ENCODE measurements at regions not wholly inside any gene's neighbourhood (a gene's known extent, or its start where the extent isn't known, plus 50 kb on each side); places are given as distances from the start of the nearest gene placed in this dataset.

DNA sequence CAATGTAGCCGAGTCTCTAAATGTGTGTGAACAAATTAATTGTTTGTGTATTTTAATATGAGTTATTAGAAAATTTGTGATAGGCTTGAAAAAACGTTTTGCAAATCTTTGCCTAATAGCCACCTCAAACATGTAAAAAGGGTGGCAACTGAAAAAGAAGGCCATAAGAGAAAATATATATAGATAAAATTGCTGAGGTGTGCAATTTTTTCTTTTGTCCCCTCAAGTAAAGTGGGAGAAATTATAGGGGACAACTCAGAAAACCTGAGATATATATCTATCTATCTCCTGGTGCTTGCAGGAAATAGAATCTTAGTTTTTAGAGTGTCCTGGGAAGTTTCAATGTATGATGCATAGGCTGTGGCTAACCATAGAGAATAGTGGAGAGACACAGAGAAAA is 201.4 kb upstream of the LRP1B start:
- CTCF ChIA-PET: no interaction called here
- WGBS (ENCODE audit: missing lambda C conversion rate): 40% methylated on average over 2 of the region's 2 CpGs
- H3K4me3 ChIP-seq: no peak overlapping the region
- POLR2A ChIA-PET: no interaction called here
- peak; percentile 91 for TF ChIP-seq MAFK (IDR thresholded peaks at IDR 0.05; ENCODE audit: partially characterized antibody)
- no peak for TF ChIP-seq SMC3 (IDR thresholded peaks at IDR 0.05)
- TF ChIP-seq, protein P1, sequence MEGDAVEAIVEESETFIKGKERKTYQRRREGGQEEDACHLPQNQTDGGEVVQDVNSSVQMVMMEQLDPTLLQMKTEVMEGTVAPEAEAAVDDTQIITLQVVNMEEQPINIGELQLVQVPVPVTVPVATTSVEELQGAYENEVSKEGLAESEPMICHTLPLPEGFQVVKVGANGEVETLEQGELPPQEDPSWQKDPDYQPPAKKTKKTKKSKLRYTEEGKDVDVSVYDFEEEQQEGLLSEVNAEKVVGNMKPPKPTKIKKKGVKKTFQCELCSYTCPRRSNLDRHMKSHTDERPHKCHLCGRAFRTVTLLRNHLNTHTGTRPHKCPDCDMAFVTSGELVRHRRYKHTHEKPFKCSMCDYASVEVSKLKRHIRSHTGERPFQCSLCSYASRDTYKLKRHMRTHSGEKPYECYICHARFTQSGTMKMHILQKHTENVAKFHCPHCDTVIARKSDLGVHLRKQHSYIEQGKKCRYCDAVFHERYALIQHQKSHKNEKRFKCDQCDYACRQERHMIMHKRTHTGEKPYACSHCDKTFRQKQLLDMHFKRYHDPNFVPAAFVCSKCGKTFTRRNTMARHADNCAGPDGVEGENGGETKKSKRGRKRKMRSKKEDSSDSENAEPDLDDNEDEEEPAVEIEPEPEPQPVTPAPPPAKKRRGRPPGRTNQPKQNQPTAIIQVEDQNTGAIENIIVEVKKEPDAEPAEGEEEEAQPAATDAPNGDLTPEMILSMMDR (IDR thresholded peaks at IDR 0.05): no peak
- ATAC-seq: no peak
- no peak overlapping the region for H3K27ac ChIP-seq
- no peak for FAIRE-seq
- H3K4me1 ChIP-seq: no peaks in the 10 kb centered on the region
- DNase-seq (ENCODE audit: low read depth in 1 of 2, low spot score in 1 of 2): no peak
- H3K4me2 ChIP-seq: no peak overlapping the region
- no peaks in the 10 kb centered on the region for H3K9me3 ChIP-seq

DNA sequence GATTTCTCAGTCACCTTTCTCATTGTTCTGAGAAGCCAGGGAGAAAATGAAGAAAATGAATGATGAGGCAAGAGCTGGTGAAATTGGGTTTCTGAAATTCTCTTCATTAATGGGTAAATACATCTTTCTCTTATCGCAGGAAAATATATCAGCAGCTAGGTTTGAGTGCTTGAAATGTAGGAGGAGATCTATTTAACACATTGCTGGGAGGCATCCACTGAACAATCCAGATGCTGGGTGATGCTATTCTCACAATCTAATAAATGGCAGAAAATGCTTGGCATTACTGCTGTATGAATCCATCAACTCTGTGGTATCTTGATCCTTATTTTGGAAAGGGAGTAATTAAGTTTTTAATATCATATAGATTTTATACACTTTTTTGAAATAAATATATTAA is 199.6 kb upstream of the LRP1B start:
- Histone ChIP-seq H3K27ac (no peak overlapping the region), H3K4me1 (no peaks in the 10 kb centered on the region), H3K4me3 (no peak overlapping the region), H3K9me3 (no peaks in the 10 kb centered on the region), H3K4me2 (no peak overlapping the region)
- FAIRE-seq (no peak), ATAC-seq (no peak), DNase-seq (ENCODE audit: low read depth in 1 of 2, low spot score in 1 of 2) (no peak)
- POLR2A ChIA-PET: no interaction called here
- no peak for TF ChIP-seq ZNF302 (CRISPR knock-in tag; IDR thresholded peaks at IDR 0.05)
- CTCF ChIA-PET: no interaction called here
- WGBS (ENCODE audit: missing lambda C conversion rate): 91% methylated on average over 1 of the region's 1 CpG

DNA sequence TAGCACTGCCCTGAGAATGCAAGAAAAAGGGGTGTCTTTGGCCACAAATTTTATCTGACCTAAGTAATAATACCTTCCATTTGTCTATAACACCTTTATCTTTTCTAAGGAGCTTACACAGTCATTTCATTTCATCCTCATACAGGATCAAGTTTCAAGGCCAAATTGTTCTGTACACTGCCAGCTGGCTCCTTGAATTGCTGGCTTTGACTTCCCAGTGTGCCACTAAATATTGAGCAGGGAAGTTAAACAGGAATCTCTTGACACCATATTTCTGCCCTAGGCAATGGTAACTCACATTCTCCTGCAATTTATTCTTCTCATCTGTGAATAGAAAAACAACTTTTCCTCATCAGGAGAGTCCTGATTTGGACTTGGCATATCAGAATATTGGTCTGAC is 195.1 kb upstream of the LRP1B start:
- FAIRE-seq: no peak
- ATAC-seq: no peak
- Histone ChIP-seq H3K4me1 (no peaks in the 10 kb centered on the region), H3K4me3 (no peak overlapping the region), H3K27ac (no peak overlapping the region), H3K4me2 (no peak overlapping the region), H3K9me3 (no peaks in the 10 kb centered on the region)
- TF ChIP-seq MYC (IDR thresholded peaks at IDR 0.05; ENCODE audit: borderline replicate concordance, low read length) (no peak), CBX8 (IDR thresholded peaks at IDR 0.05) (no peak), KDM1A (IDR thresholded peaks at IDR 0.05; ENCODE audit: low read depth) (no peak), RNF2 (IDR thresholded peaks at IDR 0.05; ENCODE audit: borderline replicate concordance, low read depth) (no peak), RCOR1 (IDR thresholded peaks at IDR 0.05; ENCODE audit: low read depth, low read length) (no peak), JUNB (IDR thresholded peaks at IDR 0.05) (no peak), CHD2 (IDR thresholded peaks at IDR 0.05; ENCODE audit: low read length, partially characterized antibody) (no peak)
- ChIA-PET POLR2A (no interaction called here), CTCF (no interaction called here)
- DNase-seq (ENCODE audit: low read depth in 1 of 2, low spot score in 1 of 2): no peak

DNA sequence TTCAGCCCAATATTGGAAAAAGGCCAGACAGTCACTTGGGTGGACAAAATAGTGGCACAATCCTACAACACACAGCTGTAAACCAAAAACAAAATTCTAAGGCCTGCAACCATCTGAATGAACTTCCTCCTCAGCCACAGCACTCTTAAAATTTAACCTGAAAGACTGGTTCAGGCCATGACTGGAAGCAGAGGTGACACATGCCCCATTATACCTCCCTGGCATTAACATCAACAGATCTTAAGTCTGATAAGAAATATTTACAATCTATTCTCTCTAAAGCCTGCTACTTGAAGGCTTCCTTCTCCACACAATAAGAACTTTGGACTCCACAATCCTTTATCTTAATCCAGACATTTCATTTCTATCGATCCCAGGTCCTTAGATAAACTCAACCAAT is 192.4 kb upstream of the LRP1B start:
- POLR2A ChIA-PET: no interaction called here
- FAIRE-seq: no peak
- CTCF ChIA-PET: no interaction called here
- H3K27ac ChIP-seq: no peak overlapping the region
- H3K9me3 ChIP-seq: no peaks in the 10 kb centered on the region
- WGBS (ENCODE audit: missing lambda C conversion rate): 6% methylated on average over 1 of the region's 1 CpG
- no peaks in the 10 kb centered on the region for H3K4me1 ChIP-seq
- no peak for ATAC-seq
- no peak for DNase-seq (ENCODE audit: low read depth in 1 of 2, low spot score in 1 of 2)
- H3K4me2 ChIP-seq: no peak overlapping the region
- H3K4me3 ChIP-seq: no peak overlapping the region
- TF ChIP-seq, protein P2, sequence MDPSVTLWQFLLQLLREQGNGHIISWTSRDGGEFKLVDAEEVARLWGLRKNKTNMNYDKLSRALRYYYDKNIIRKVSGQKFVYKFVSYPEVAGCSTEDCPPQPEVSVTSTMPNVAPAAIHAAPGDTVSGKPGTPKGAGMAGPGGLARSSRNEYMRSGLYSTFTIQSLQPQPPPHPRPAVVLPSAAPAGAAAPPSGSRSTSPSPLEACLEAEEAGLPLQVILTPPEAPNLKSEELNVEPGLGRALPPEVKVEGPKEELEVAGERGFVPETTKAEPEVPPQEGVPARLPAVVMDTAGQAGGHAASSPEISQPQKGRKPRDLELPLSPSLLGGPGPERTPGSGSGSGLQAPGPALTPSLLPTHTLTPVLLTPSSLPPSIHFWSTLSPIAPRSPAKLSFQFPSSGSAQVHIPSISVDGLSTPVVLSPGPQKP (IDR thresholded peaks at IDR 0.05; ENCODE audit: low read depth, low read length): no peak
- TF ChIP-seq, protein P3, sequence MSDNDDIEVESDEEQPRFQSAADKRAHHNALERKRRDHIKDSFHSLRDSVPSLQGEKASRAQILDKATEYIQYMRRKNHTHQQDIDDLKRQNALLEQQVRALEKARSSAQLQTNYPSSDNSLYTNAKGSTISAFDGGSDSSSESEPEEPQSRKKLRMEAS (IDR thresholded peaks at IDR 0.05): no peak
- TF ChIP-seq HDAC2 (IDR thresholded peaks at IDR 0.05) (no peak), EHMT2 (IDR thresholded peaks at IDR 0.05; ENCODE audit: low read depth) (no peak), CBX8 (IDR thresholded peaks at IDR 0.05) (no peak), RFX5 (IDR thresholded peaks at IDR 0.05) (no peak), EP300 (IDR thresholded peaks at IDR 0.05) (no peak), HOXA7 (CRISPR knock-in tag; IDR thresholded peaks at IDR 0.05) (no peak), MAZ (IDR thresholded peaks at IDR 0.05; ENCODE audit: borderline replicate concordance, low read depth, low read length) (no peak), BHLHE40 (IDR thresholded peaks at IDR 0.05; ENCODE audit: low read depth, low read length) (no peak), ZC3H11A (IDR thresholded peaks at IDR 0.05) (no peak), FOXS1 (CRISPR knock-in tag; IDR thresholded peaks at IDR 0.05) (no peak), RARB (CRISPR knock-in tag; IDR thresholded peaks at IDR 0.05) (no peak), ESRRA (IDR thresholded peaks at IDR 0.05; ENCODE audit: borderline replicate concordance, low read length) (no peak), ZSCAN20 (CRISPR knock-in tag; IDR thresholded peaks at IDR 0.05) (no peak)
- TF ChIP-seq, protein P4, sequence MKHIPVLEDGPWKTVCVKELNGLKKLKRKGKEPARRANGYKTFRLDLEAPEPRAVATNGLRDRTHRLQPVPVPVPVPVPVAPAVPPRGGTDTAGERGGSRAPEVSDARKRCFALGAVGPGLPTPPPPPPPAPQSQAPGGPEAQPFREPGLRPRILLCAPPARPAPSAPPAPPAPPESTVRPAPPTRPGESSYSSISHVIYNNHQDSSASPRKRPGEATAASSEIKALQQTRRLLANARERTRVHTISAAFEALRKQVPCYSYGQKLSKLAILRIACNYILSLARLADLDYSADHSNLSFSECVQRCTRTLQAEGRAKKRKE (CRISPR knock-in tag; IDR thresholded peaks at IDR 0.05; ENCODE audit: low read depth): no peak
- TF ChIP-seq, protein P5, sequence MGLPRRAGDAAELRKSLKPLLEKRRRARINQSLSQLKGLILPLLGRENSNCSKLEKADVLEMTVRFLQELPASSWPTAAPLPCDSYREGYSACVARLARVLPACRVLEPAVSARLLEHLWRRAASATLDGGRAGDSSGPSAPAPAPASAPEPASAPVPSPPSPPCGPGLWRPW (IDR thresholded peaks at IDR 0.05): no peak
- TF ChIP-seq, protein P1 (IDR thresholded peaks at IDR 0.05): no peak

Measured in A549 (cell line).